Epithelial cell of esophagus (primary cell): ENCODE measurements at regions not wholly inside any gene's neighbourhood (a gene's known extent, or its start where the extent isn't known, plus 50 kb on each side); places are given as distances from the start of the nearest gene placed in this dataset.

Source experiments
- DNase-seq: peaks from one replicate; pipeline ENCODE4 v3.0.0; 2010; ENCODE audit warnings: low read depth
- H3K4me3 ChIP-seq: 2 replicates; pipeline ENCODE4 v1.5.1; 2011; ENCODE audit warnings: mild to moderate bottlenecking, low read length, control low read depth
- CTCF ChIP-seq: IDR thresholded peaks from 2 replicates; pipeline ENCODE4 v1.5.1; 2011; ENCODE audit warnings: low read depth, mild to moderate bottlenecking, low read length, control low read depth, inconsistent platforms; ENCODE audit not compliant: insufficient read depth; ENCODE audit errors: missing control alignments

GRCh38 chr9:95755421-95755730 lies 120.1 kb upstream of the ERCC6L2 start:
- no peak for TF ChIP-seq CTCF
- no peak for DNase-seq

GRCh38 chr9:95754533-95755420 lies 120.7 kb upstream of the ERCC6L2 start:
- DNase-seq: no peak
- H3K4me3 ChIP-seq: no peak overlapping the region
- TF ChIP-seq CTCF: no peak

More at GRCh38 chr9:95755421-95755730, 120.1 kb upstream of the ERCC6L2 start:
- H3K4me3 ChIP-seq: no peak overlapping the region

- no peak overlapping the region for H3K4me3 ChIP-seq
- TF ChIP-seq CTCF: no peak
- no peak for DNase-seq
Measured at GRCh38 chr9:95753762-95754465, 121.6 kb upstream of the ERCC6L2 start.

GRCh38 chr9:95752129-95752731 lies 123.3 kb upstream of the ERCC6L2 start:
- no peak for DNase-seq
- H3K4me3 ChIP-seq: no peak overlapping the region
- TF ChIP-seq CTCF: no peak

- TF ChIP-seq CTCF: no peak
- H3K4me3 ChIP-seq: no peak overlapping the region
- DNase-seq: no peak
Measured at GRCh38 chr9:95751520-95751790, 124.0 kb upstream of the ERCC6L2 start.

GRCh38 chr9:95750725-95751519 lies 124.6 kb upstream of the ERCC6L2 start:
- H3K4me3 ChIP-seq: no peak overlapping the region
- TF ChIP-seq CTCF: no peak
- DNase-seq: no peak
